Fibroblast of the aortic adventitia (primary cell): ENCODE measurements at regions not wholly inside any gene's neighbourhood (a gene's known extent, or its start where the extent isn't known, plus 50 kb on each side); places are given as distances from the start of the nearest gene placed in this dataset.

Source experiments
- DNase-seq: peaks from one replicate; pipeline ENCODE4 v3.0.0-alpha.2; 2010; ENCODE audit warnings: low read depth
- H3K4me3 ChIP-seq: 2 replicates; pipeline ENCODE4 v1.5.1; 2011; ENCODE audit warnings: low read depth, mild to moderate bottlenecking, control low read depth, low read length, moderate library complexity
- CTCF ChIP-seq: IDR thresholded peaks from 2 replicates; pipeline ENCODE4 v1.5.1; 2011; ENCODE audit warnings: mild to moderate bottlenecking, low read length, control low read depth, inconsistent platforms; ENCODE audit not compliant: insufficient read depth

DNA sequence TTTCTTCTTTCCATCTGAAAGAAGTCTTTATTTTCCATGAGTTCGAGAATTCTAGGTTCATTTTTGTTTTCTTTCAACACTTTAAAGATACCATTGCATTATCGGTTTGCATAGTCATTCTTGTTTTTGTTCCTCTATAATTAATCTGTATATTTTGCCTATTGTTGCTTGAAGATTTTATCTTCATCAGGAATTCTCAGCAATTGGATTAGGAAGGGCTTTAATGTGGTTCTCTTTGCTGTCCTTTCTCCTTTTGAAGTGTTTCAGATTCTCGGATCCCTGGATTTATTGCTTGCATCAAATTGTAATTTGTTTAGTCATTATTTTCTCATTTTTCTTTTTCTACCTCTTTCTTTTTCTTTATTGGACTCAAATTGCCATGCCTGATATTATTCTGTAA lies 609.8 kb downstream of the TLR4 start:
- H3K4me3 ChIP-seq: no peak overlapping the region
- TF ChIP-seq CTCF: no peak
- DNase-seq: no peak

DNA sequence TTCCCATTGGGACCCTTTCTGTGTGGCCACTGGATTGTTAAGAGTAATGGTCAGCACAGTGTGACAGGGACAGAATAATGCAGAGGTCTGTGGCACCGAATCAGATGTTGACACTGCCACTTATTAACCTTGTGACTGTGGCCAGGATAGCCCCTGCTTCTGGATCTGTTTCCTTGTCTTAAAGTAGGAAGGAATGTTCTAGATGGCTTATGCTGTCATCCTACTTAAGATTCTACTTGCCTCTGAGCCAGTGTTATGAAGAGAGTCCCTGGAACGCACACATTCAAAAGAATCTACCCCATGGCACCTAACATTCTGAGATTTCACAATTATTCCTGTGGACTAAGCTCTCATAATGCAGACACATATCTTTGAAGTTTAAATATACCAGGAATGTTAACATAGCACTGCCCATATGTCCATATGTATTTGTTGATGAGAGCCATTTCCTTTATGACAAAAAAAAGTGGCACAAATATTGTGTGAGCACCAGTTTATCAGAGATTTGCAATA lies 612.7 kb downstream of the TLR4 start:
- TF ChIP-seq CTCF: no peak
- no peak for DNase-seq
- no peak overlapping the region for H3K4me3 ChIP-seq

DNA sequence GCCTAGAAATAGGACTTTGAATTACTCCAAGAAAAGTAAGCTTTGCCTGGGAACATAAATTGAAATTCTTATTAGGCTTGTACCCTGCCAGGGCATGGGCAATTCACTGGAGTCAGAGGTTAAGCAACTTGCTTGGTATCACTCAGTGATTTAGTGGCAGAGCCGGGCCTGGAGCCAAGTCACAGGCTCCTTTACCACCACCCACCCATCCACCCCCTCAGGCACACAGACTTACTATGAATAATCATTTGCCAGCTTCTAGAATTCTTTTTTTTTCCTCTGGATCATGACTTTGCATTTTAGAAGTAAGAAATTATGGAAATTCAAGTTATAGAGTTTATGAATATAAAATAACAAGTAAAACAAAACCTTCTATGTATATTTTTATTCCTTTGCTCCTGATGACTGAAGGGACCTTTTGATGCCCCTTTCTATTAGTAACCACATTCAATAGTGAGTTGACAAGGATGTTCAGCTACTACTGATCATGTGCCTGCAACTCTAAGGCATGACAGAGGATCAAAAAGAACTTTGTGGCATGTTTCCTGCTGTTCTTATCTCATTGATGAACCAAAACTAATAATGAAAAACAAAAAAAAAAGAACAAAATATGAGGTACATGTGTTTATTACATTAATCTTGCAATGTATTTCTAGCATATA lies 614.7 kb downstream of the TLR4 start:
- TF ChIP-seq CTCF: no peak
- H3K4me3 ChIP-seq: no peak overlapping the region
- DNase-seq: no peak

GRCh38 chr9:118321788-118322187 lies 617.6 kb downstream of the TLR4 start:
- H3K4me3 ChIP-seq: no peak overlapping the region
- TF ChIP-seq CTCF: no peak
- DNase-seq: no peak

- no peak for TF ChIP-seq CTCF
- no peak overlapping the region for H3K4me3 ChIP-seq
- no peak for DNase-seq
These were observed 620.5 kb downstream of the TLR4 start for GRCh38 chr9:118324706-118325105.

GRCh38 chr9:118325757-118326156 lies 621.6 kb downstream of the TLR4 start:
- no peak for DNase-seq
- TF ChIP-seq CTCF: no peak
- no peak overlapping the region for H3K4me3 ChIP-seq

- no peak for DNase-seq
- no peak overlapping the region for H3K4me3 ChIP-seq
- no peak for TF ChIP-seq CTCF
These were observed 622.1 kb downstream of the TLR4 start for GRCh38 chr9:118326326-118326725.
